Endothelial cell of umbilical vein (primary cell): ENCODE measurements at regions not wholly inside any gene's neighbourhood (a gene's known extent, or its start where the extent isn't known, plus 50 kb on each side); places are given as distances from the start of the nearest gene placed in this dataset.

Experiments used
- JUN ChIP-seq: IDR thresholded peaks from 2 replicates; pipeline ENCODE4 v1.6.1; 2011; ENCODE audit warnings: borderline replicate concordance, low read depth; ENCODE audit not compliant: insufficient read length, insufficient read depth
- POLR2A ChIP-seq: IDR thresholded peaks from 2 replicates; pipeline ENCODE4 v1.6.1; 2012; ENCODE audit warnings: low read depth, mild to moderate bottlenecking, control low read depth, low read length
- POLR2AphosphoS5 ChIP-seq: IDR thresholded peaks from 2 replicates; pipeline ENCODE4 v1.6.1; 2012; ENCODE audit warnings: low read depth, mild to moderate bottlenecking, control low read depth, low read length, moderate library complexity; ENCODE audit not compliant: insufficient read depth

GRCh38 chr20:43355610-43356009 lies 102.1 kb upstream of the SRSF6 start:
- TF ChIP-seq POLR2A (no peak), POLR2AphosphoS5 (no peak), JUN (no peak)
